H9 (cell line): ENCODE measurements at regions not wholly inside any gene's neighbourhood (a gene's known extent, or its start where the extent isn't known, plus 50 kb on each side); places are given as distances from the start of the nearest gene placed in this dataset.

ENCODE experiments used
- DNase-seq: peaks from one replicate; pipeline ENCODE4 v3.0.0-alpha.2; 2017
- H2AFZ ChIP-seq: one replicate; pipeline ENCODE4 v1.6.1; 2013; ENCODE audit warnings: mild to moderate bottlenecking, low read length, control low read depth, moderate library complexity
- H2AK5ac ChIP-seq: 2 replicates; pipeline ENCODE4 v1.6.1; 2013; ENCODE audit warnings: low read length, control low read depth, mixed read lengths; ENCODE audit not compliant: insufficient read length
- H2BK120ac ChIP-seq: one replicate; pipeline ENCODE4 v1.6.1; 2013; ENCODE audit warnings: low read depth, mild to moderate bottlenecking, low read length, control low read depth, inconsistent platforms; ENCODE audit not compliant: poor library complexity, severe bottlenecking
- H2BK12ac ChIP-seq: 2 replicates; pipeline ENCODE4 v1.6.1; 2013; ENCODE audit warnings: low read length, control low read depth, mixed read lengths, low read depth; ENCODE audit not compliant: insufficient read length
- H2BK15ac ChIP-seq: 2 replicates; pipeline ENCODE4 v1.6.1; 2013; ENCODE audit warnings: low read depth, low read length, control low read depth
- H2BK20ac ChIP-seq: one replicate; pipeline ENCODE4 v1.6.1; 2013; ENCODE audit warnings: low read depth, mild to moderate bottlenecking, low read length, control low read depth, inconsistent platforms; ENCODE audit not compliant: poor library complexity, severe bottlenecking
- H2BK5ac ChIP-seq: 2 replicates; pipeline ENCODE4 v1.6.1; 2013; ENCODE audit warnings: low read length, control low read depth, mixed read lengths; ENCODE audit not compliant: insufficient read length
- H3K14ac ChIP-seq: 2 replicates; pipeline ENCODE4 v1.6.1; 2013; ENCODE audit warnings: low read length, control low read depth; ENCODE audit not compliant: insufficient read depth
- H3K18ac ChIP-seq: 2 replicates; pipeline ENCODE4 v1.6.1; 2013; ENCODE audit warnings: low read depth, mild to moderate bottlenecking, mixed read lengths, low read length, control low read depth; ENCODE audit not compliant: insufficient read length
- H3K23ac ChIP-seq: 2 replicates; pipeline ENCODE4 v1.6.1; 2013; ENCODE audit warnings: low read length, control low read depth, mixed read lengths, low read depth; ENCODE audit not compliant: insufficient read length
- H3K23me2 ChIP-seq: 2 replicates; pipeline ENCODE4 v1.6.1; 2013; ENCODE audit warnings: low read depth, mild to moderate bottlenecking, mixed read lengths, low read length, control low read depth; ENCODE audit not compliant: insufficient read length, poor library complexity, severe bottlenecking
- H3K27ac ChIP-seq: 2 replicates; pipeline ENCODE4 v1.5.1; 2013; ENCODE audit warnings: low read length, control low read depth, mixed read lengths, low read depth; ENCODE audit not compliant: insufficient read length
- H3K27me3 ChIP-seq: 2 replicates; pipeline ENCODE4 v1.6.1; 2013; ENCODE audit warnings: low read length, control low read depth, inconsistent platforms; ENCODE audit not compliant: insufficient read depth
- H3K4ac ChIP-seq: 2 replicates; pipeline ENCODE4 v1.6.1; 2013; ENCODE audit warnings: low read depth, mild to moderate bottlenecking, control low read depth, inconsistent platforms, low read length, moderate library complexity
- H3K4me1 ChIP-seq: 2 replicates; pipeline ENCODE4 v1.6.1; 2013; ENCODE audit warnings: low read length, control low read depth, inconsistent platforms; ENCODE audit not compliant: insufficient read depth
- H3K4me2 ChIP-seq: 2 replicates; pipeline ENCODE4 v1.6.1; 2013; ENCODE audit warnings: low read length, control low read depth, mixed read lengths; ENCODE audit not compliant: insufficient read length, insufficient read depth
- H3K56ac ChIP-seq: 2 replicates; pipeline ENCODE4 v1.6.1; 2013; ENCODE audit warnings: low read depth, mild to moderate bottlenecking, mixed read lengths, low read length, control low read depth; ENCODE audit not compliant: insufficient read length
- H3K79me1 ChIP-seq: 2 replicates; pipeline ENCODE4 v1.6.1; 2013; ENCODE audit warnings: low read depth, mild to moderate bottlenecking, moderate library complexity, low read length, control low read depth, inconsistent platforms; ENCODE audit not compliant: insufficient read depth, poor library complexity, severe bottlenecking
- H3K79me2 ChIP-seq: 2 replicates; pipeline ENCODE4 v1.6.1; 2013; ENCODE audit warnings: low read length, control low read depth, inconsistent platforms; ENCODE audit not compliant: insufficient read depth
- H3K9ac ChIP-seq: 2 replicates; pipeline ENCODE4 v1.6.1; 2013; ENCODE audit warnings: low read length, control low read depth, mixed read lengths; ENCODE audit not compliant: insufficient read length; ENCODE audit errors: extremely low read depth
- H3K9me3 ChIP-seq: one replicate; pipeline ENCODE4 v1.6.1; 2013; ENCODE audit warnings: low read depth, low read length, inconsistent platforms; ENCODE audit not compliant: control insufficient read depth
- H3T11ph ChIP-seq: one replicate; pipeline ENCODE4 v1.6.1; 2013; ENCODE audit warnings: mild to moderate bottlenecking, low read length, control low read depth, inconsistent platforms
- H4K20me1 ChIP-seq: one replicate; pipeline ENCODE4 v1.6.1; 2013; ENCODE audit not compliant: control insufficient read depth, insufficient read length, insufficient read depth
- H4K5ac ChIP-seq: 2 replicates; pipeline ENCODE4 v1.6.1; 2013; ENCODE audit warnings: low read depth, mild to moderate bottlenecking, mixed read lengths, low read length, control low read depth; ENCODE audit not compliant: insufficient read length
- H4K8ac ChIP-seq: replicated peaks from 2 replicates; pipeline ENCODE4 v1.6.1; 2013; ENCODE audit warnings: low read length, control low read depth, mixed read lengths, low read depth; ENCODE audit not compliant: insufficient read length
- H4K91ac ChIP-seq: 2 replicates; pipeline ENCODE4 v1.6.1; 2013; ENCODE audit warnings: low read depth, mild to moderate bottlenecking, moderate library complexity, mixed read lengths, low read length, control low read depth; ENCODE audit not compliant: insufficient read length
- H3K27ac Mint-ChIP-seq, 3 experiments: 2 replicates in 2 of 3; 3 replicates in 1 of 3; pipeline ENCODE4 v1.8.0; 2020 to 2021; ENCODE audit warnings: mixed read lengths in 3 of 3, mild to moderate bottlenecking in 1 of 3, moderate library complexity in 1 of 3
- H3K27me3 Mint-ChIP-seq: 2 replicates; pipeline ENCODE4 v1.8.0; 2021; ENCODE audit warnings: low read depth, mild to moderate bottlenecking, moderate library complexity, mixed read lengths
- H3K36me3 Mint-ChIP-seq, 3 experiments: 2 replicates in 2 of 3; 3 replicates in 1 of 3; pipeline ENCODE4 v1.8.0; 2020 to 2021; ENCODE audit warnings: low read depth in 3 of 3, mixed read lengths in 3 of 3; ENCODE audit not compliant: insufficient read depth in 1 of 3
- H3K4me1 Mint-ChIP-seq, 2 experiments: 2 replicates each; pipeline ENCODE4 v1.8.0; 2020; ENCODE audit warnings: mixed read lengths in 2 of 2
- H3K4me3 Mint-ChIP-seq, 2 experiments: 2 replicates in 1 of 2; 3 replicates in 1 of 2; pipeline ENCODE4 v1.8.0; 2020 to 2021; ENCODE audit warnings: mild to moderate bottlenecking in 2 of 2, mixed read lengths in 2 of 2, moderate library complexity in 1 of 2
- H3K9me3 Mint-ChIP-seq, 2 experiments: 2 replicates in 1 of 2; 3 replicates in 1 of 2; pipeline ENCODE4 v1.8.0; 2020; ENCODE audit warnings: mild to moderate bottlenecking in 2 of 2, mixed read lengths in 2 of 2, moderate library complexity in 1 of 2
- WGBS: extraction: QIAGEN DNeasy Blood & Tissue Kit; methylation state at CpG from one replicate; pipeline ENCODE4 v1.1.7; 2013; ENCODE audit warnings: missing lambda C conversion rate, low lambda C conversion rate, mixed read lengths; ENCODE audit not compliant: insufficient read length; ENCODE audit errors: extremely low coverage; 5-methylcytosine and 5-hydroxymethylcytosine counted together
- TF ChIP-seq, protein P1 (sequence below): fragments of 200-600 bp; sonication (generic); conservative IDR thresholded peaks from 3 replicates; pipeline ENCODE4 v1.8.0; 2021; ENCODE audit warnings: antibody characterized with exemption, mild to moderate bottlenecking

DNA sequence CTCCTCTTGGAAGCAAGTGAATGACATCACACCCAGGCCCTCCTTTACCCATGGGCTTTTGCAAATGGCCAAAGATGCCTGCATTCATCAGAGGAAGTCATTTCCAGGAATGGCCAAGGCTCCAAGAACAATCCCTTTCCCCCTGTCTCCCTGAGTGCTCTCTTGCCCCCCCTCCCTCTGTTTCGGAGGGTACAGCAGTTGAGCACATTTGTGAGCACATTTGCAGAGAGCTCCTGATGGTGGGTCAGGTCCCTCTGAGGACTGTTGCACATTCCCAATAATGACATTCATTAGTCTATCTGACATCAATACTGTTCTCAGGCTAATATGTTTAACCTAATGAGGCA, 113.4 kb downstream of the MATN1 start:
- H3K27ac Mint-ChIP-seq, result peak overlapping the region in 1 of 3 experiments; percentile 19; a peak in 1 of 7 replicates
- DNase-seq, result no peak

More for the DNA sequence above, 113.4 kb downstream of the MATN1 start:
- H3K4me3 Mint-ChIP-seq, result no peak overlapping the region
- Histone ChIP-seq H3K23me2 (no peaks in the 10 kb centered on the region), H2BK120ac (no peak overlapping the region), H3K18ac (no peak overlapping the region), H2AFZ (no peak overlapping the region), H4K5ac (no peak overlapping the region), H3K27ac (no peak overlapping the region), H3K9ac (no peak overlapping the region), H4K91ac (no peak overlapping the region), H3K79me2 (no peaks in the 10 kb centered on the region), H3K9me3 (no peaks in the 10 kb centered on the region), H2BK15ac (no peak overlapping the region), H3K14ac (no peak overlapping the region), H3K23ac (no peak overlapping the region), H3T11ph (no peak overlapping the region), H2AK5ac (no peak overlapping the region), H2BK12ac (no peak overlapping the region), H3K4ac (no peak overlapping the region), H3K79me1 (no peaks in the 10 kb centered on the region), H4K20me1 (no peaks in the 10 kb centered on the region), H3K4me1 (no peaks in the 10 kb centered on the region), H3K56ac (no peak overlapping the region), H3K27me3 (no peaks in the 10 kb centered on the region), H4K8ac (no peak overlapping the region), H2BK20ac (no peak overlapping the region), H3K4me2 (no peak overlapping the region), H2BK5ac (no peak overlapping the region)
- H3K9me3 Mint-ChIP-seq, result no peaks in the 10 kb centered on the region
- peaks cover 0 to 3% of the 10 kb centered on the region in 2 experiments; a peak in 1 of 4 replicates for H3K4me1 Mint-ChIP-seq
- no peaks in the 10 kb centered on the region for H3K36me3 Mint-ChIP-seq
- TF ChIP-seq, protein P1, sequence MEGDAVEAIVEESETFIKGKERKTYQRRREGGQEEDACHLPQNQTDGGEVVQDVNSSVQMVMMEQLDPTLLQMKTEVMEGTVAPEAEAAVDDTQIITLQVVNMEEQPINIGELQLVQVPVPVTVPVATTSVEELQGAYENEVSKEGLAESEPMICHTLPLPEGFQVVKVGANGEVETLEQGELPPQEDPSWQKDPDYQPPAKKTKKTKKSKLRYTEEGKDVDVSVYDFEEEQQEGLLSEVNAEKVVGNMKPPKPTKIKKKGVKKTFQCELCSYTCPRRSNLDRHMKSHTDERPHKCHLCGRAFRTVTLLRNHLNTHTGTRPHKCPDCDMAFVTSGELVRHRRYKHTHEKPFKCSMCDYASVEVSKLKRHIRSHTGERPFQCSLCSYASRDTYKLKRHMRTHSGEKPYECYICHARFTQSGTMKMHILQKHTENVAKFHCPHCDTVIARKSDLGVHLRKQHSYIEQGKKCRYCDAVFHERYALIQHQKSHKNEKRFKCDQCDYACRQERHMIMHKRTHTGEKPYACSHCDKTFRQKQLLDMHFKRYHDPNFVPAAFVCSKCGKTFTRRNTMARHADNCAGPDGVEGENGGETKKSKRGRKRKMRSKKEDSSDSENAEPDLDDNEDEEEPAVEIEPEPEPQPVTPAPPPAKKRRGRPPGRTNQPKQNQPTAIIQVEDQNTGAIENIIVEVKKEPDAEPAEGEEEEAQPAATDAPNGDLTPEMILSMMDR, result no peak
- H3K27me3 Mint-ChIP-seq, result no peaks in the 10 kb centered on the region; the same call in 1 of the 2 replicates
- no CpG with 5 or more reads among the region's 1 CpG for WGBS
